Breast epithelium (tissue), 3 donors: ENCODE measurements at regions not wholly inside any gene's neighbourhood (a gene's known extent, or its start where the extent isn't known, plus 50 kb on each side); places are given as distances from the start of the nearest gene placed in this dataset.

Source experiments
- CTCF ChIP-seq, 3 donors: fragments of 450-650 bp; IDR thresholded peaks; one replicate each; pipeline ENCODE4 v1.5.1; 2016 to 2017; ENCODE audit warnings: antibody characterized with exemption in 3 of 3, mild to moderate bottlenecking in 3 of 3, moderate library complexity in 3 of 3
- POLR2A ChIP-seq: fragments of 450-650 bp; IDR thresholded peaks from one replicate; pipeline ENCODE4 v1.6.1; 2016; ENCODE audit warnings: antibody characterized with exemption, mild to moderate bottlenecking, moderate library complexity

DNA sequence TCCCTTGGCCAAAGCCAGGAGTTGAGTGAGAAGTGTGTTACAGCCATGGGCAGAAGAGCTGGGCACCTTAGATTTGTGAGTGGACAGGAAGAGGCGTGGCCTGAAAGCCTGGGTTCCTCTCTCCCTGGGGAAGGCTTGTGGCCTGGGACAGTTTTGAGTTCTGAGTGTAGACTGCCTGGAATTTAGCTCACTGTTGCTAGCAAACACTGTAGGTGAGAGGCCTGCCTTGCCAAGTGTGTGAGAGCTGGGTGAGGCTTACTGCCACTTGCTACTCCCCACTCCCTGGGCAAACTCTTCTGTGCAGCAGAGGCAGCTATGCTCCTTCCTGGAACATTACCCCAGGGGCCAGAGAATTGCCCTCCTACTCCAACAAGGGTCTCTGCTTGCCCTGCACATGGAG, 150.0 kb upstream of the GALNT5 start:
- TF ChIP-seq CTCF (IDR thresholded peaks at IDR 0.05) (no peak), POLR2A (no peak)
